ENCODE measurements at regions not wholly inside any gene's neighbourhood (a gene's known extent, or its start where the extent isn't known, plus 50 kb on each side); places are given as distances from the start of the nearest gene placed in this dataset.

- Histone ChIP-seq H3K27me3 (ENCODE audit: control insufficient read depth, insufficient read depth) (no peaks in the 10 kb centered on the region), H3K27ac (ENCODE audit: low read length) (no peak overlapping the region), H3K4me3 (ENCODE audit: low read length) (no peak overlapping the region), H3K9me3 (ENCODE audit: control insufficient read depth, low read length) (no peaks in the 10 kb centered on the region), H3K4me1 (ENCODE audit: control insufficient read depth, insufficient read depth, low read length) (no peaks in the 10 kb centered on the region)
- ATAC-seq (no peak), DNase-seq (no peak)
- 99% methylated on average over 1 of the region's 1 CpG for WGBS
- intact Hi-C loops (cut with DNase I): loop anchor here in 2 of 4 donors (10.0 kb wide), 1 partner anchor 163 kb away; the partner anchor contains the start of gene ARRDC3 (in 2 of the 2)
Observed at GRCh38 chr5:91221917-91222316, 161.2 kb downstream of the ARRDC3 start.

- Histone ChIP-seq H3K4me3 (ENCODE audit: low read length) (no peak overlapping the region), H3K27me3 (ENCODE audit: control insufficient read depth, insufficient read depth) (no peaks in the 10 kb centered on the region), H3K9me3 (ENCODE audit: control insufficient read depth, low read length) (no peaks in the 10 kb centered on the region), H3K4me1 (ENCODE audit: control insufficient read depth, insufficient read depth, low read length) (no peaks in the 10 kb centered on the region), H3K27ac (ENCODE audit: low read length) (no peak overlapping the region)
- intact Hi-C loops (cut with DNase I): loop anchor here in 2 of 4 donors (10.0 kb wide), 2 partner anchors 105 to 165 kb away; partner anchors contain the start of gene ARRDC3 (in 2 of the 2)
- 91% methylated on average over 3 of the region's 3 CpGs for WGBS
- ATAC-seq (peak in 1 of 2 donors; percentile 50), DNase-seq (peak in 1 of 3 donors; percentile 62)
Observed at GRCh38 chr5:91219803-91220371, 163.2 kb downstream of the ARRDC3 start.

GRCh38 chr5:91219091-91219802, 163.9 kb downstream of the ARRDC3 start:
- Histone ChIP-seq H3K4me1 (ENCODE audit: control insufficient read depth, insufficient read depth, low read length) (no peaks in the 10 kb centered on the region), H3K27ac (ENCODE audit: low read length) (no peak overlapping the region), H3K4me3 (ENCODE audit: low read length) (no peak overlapping the region), H3K9me3 (ENCODE audit: control insufficient read depth, low read length) (no peaks in the 10 kb centered on the region), H3K27me3 (ENCODE audit: control insufficient read depth, insufficient read depth) (no peaks in the 10 kb centered on the region)
- peak; percentile 87 to 89 for ATAC-seq
- 51% methylated on average over 5 of the region's 5 CpGs for WGBS
- DNase-seq: peak in 1 of 3 donors; percentile 45
- intact Hi-C loops (cut with DNase I): loop anchor here in 1 of 4 donors (10.0 kb wide), 1 partner anchor 104 kb away; no protein-coding TSS in a partner anchor

GRCh38 chr5:91217859-91218258, 165.3 kb downstream of the ARRDC3 start:
- H3K4me1 ChIP-seq (ENCODE audit: control insufficient read depth, insufficient read depth, low read length): no peaks in the 10 kb centered on the region
- no peak overlapping the region for H3K4me3 ChIP-seq (ENCODE audit: low read length)
- DNase-seq (no peak), ATAC-seq (no peak)
- WGBS: 96% methylated on average over 1 of the region's 1 CpG
- intact Hi-C loops (cut with DNase I): loop anchor here in 1 of 4 donors (10.0 kb wide), 1 partner anchor 103 kb away; no protein-coding TSS in a partner anchor
- no peaks in the 10 kb centered on the region for H3K9me3 ChIP-seq (ENCODE audit: control insufficient read depth, low read length)
- no peaks in the 10 kb centered on the region for H3K27me3 ChIP-seq (ENCODE audit: control insufficient read depth, insufficient read depth)
- H3K27ac ChIP-seq (ENCODE audit: low read length): no peak overlapping the region

GRCh38 chr5:91214571-91214970, 168.5 kb downstream of the ARRDC3 start:
- Histone ChIP-seq H3K27ac (ENCODE audit: low read length) (no peak overlapping the region), H3K4me1 (ENCODE audit: control insufficient read depth, insufficient read depth, low read length) (no peaks in the 10 kb centered on the region), H3K4me3 (ENCODE audit: low read length) (no peak overlapping the region), H3K27me3 (ENCODE audit: control insufficient read depth, insufficient read depth) (no peaks in the 10 kb centered on the region), H3K9me3 (ENCODE audit: control insufficient read depth, low read length) (no peaks in the 10 kb centered on the region)
- WGBS: 91% methylated on average over 4 of the region's 4 CpGs
- DNase-seq: no peak
- ATAC-seq: no peak
- intact Hi-C loops (cut with DNase I): loop anchor here in 2 of 4 donors (5.0 to 10.0 kb wide), 2 partner anchors 100 to 112 kb away; no protein-coding TSS in a partner anchor

Measured in right cardiac atrium (tissue), 5 donors.